Muscle layer of duodenum (tissue), 2 donors: ENCODE measurements at regions not wholly inside any gene's neighbourhood (a gene's known extent, or its start where the extent isn't known, plus 50 kb on each side); places are given as distances from the start of the nearest gene placed in this dataset.
"Not testable (repeated sequence)": the region's sequence is repeated elsewhere in the genome, so short reads cannot be mapped to it uniquely, and the experiment has no call there.

Experiments
- H3K27ac ChIP-seq: one replicate; pipeline ENCODE4 v1.7.0; 2013; ENCODE audit warnings: mild to moderate bottlenecking, low read length
- H3K27me3 ChIP-seq: one replicate; pipeline ENCODE4 v1.7.0; 2013; ENCODE audit warnings: low read depth, mild to moderate bottlenecking, control low read depth, low read length
- H3K36me3 ChIP-seq, 2 donors: one replicate each; pipeline ENCODE4 v1.7.0; 2013; ENCODE audit warnings: low read length in 2 of 2, control low read depth in 1 of 2, mild to moderate bottlenecking in 1 of 2; ENCODE audit not compliant: insufficient read depth in 2 of 2, control insufficient read depth in 1 of 2
- H3K4me1 ChIP-seq, 2 donors: one replicate each; pipeline ENCODE4 v1.7.0; 2013; ENCODE audit warnings: low read length in 2 of 2, mild to moderate bottlenecking in 2 of 2, control low read depth in 1 of 2, moderate library complexity in 1 of 2; ENCODE audit not compliant: insufficient read depth in 2 of 2, control insufficient read depth in 1 of 2
- H3K4me3 ChIP-seq, 2 donors: one replicate each; pipeline ENCODE4 v1.7.0; 2013; ENCODE audit warnings: low read length in 2 of 2, low read depth in 1 of 2, mild to moderate bottlenecking in 1 of 2
- H3K9me3 ChIP-seq, 2 donors: one replicate each; pipeline ENCODE4 v1.7.0; 2013; ENCODE audit warnings: low read length in 2 of 2, control low read depth in 1 of 2, mild to moderate bottlenecking in 1 of 2; ENCODE audit not compliant: control insufficient read depth in 1 of 2
- donor health status: healthy.

- Histone ChIP-seq H3K9me3 (no peaks in the 10 kb centered on the region), H3K36me3 (no peaks in the 10 kb centered on the region), H3K4me3 (no peak overlapping the region), H3K4me1 (no peaks in the 10 kb centered on the region), H3K27ac (no peak overlapping the region), H3K27me3 (no peaks in the 10 kb centered on the region)
Measured at GRCh38 chr5:24215114-24215513, 429.7 kb downstream of the CDH10 start.

- H3K27ac ChIP-seq = no peak overlapping the region
Measured at GRCh38 chr5:24222876-24223275, 421.9 kb downstream of the CDH10 start.

GRCh38 chr5:24225051-24225450 lies 419.7 kb downstream of the CDH10 start:
- no peak overlapping the region for H3K4me3 ChIP-seq
- H3K27me3 ChIP-seq = no peaks in the 10 kb centered on the region
- no peaks in the 10 kb centered on the region for H3K36me3 ChIP-seq
- no peaks in the 10 kb centered on the region for H3K4me1 ChIP-seq
- H3K27ac ChIP-seq = no peak overlapping the region
- H3K9me3 ChIP-seq = no peaks in the 10 kb centered on the region

More at GRCh38 chr5:24222876-24223275, 421.9 kb downstream of the CDH10 start:
- Histone ChIP-seq H3K4me1 (no peaks in the 10 kb centered on the region), H3K4me3 (no peak overlapping the region), H3K9me3 (no peaks in the 10 kb centered on the region), H3K27me3 (no peaks in the 10 kb centered on the region), H3K36me3 (no peaks in the 10 kb centered on the region)

- Histone ChIP-seq H3K9me3 (no peaks in the 10 kb centered on the region), H3K4me1 (no peaks in the 10 kb centered on the region), H3K27me3 (no peaks in the 10 kb centered on the region), H3K36me3 (no peaks in the 10 kb centered on the region), H3K4me3 (no peak overlapping the region), H3K27ac (no peak overlapping the region)
Measured at GRCh38 chr5:24226479-24226878, 418.3 kb downstream of the CDH10 start.

GRCh38 chr5:24227881-24228280 lies 416.9 kb downstream of the CDH10 start:
- H3K4me1 ChIP-seq, H3K27me3 ChIP-seq, H3K36me3 ChIP-seq, H3K9me3 ChIP-seq, H3K4me3 ChIP-seq, H3K27ac ChIP-seq: not testable (repeated sequence)

GRCh38 chr5:24232041-24232440 lies 412.7 kb downstream of the CDH10 start:
- Histone ChIP-seq H3K27me3 (no peaks in the 10 kb centered on the region), H3K9me3 (no peaks in the 10 kb centered on the region), H3K4me1 (no peaks in the 10 kb centered on the region), H3K27ac (no peak overlapping the region), H3K4me3 (no peak overlapping the region), H3K36me3 (no peaks in the 10 kb centered on the region)

- Histone ChIP-seq H3K27ac (no peak overlapping the region), H3K36me3 (no peaks in the 10 kb centered on the region), H3K27me3 (no peaks in the 10 kb centered on the region), H3K4me3 (no peak overlapping the region), H3K4me1 (no peaks in the 10 kb centered on the region), H3K9me3 (no peaks in the 10 kb centered on the region)
Measured at GRCh38 chr5:24232929-24233498, 411.8 kb downstream of the CDH10 start.

GRCh38 chr5:24235946-24236345 lies 408.8 kb downstream of the CDH10 start:
- H3K36me3 ChIP-seq = no peaks in the 10 kb centered on the region
- no peaks in the 10 kb centered on the region for H3K27me3 ChIP-seq
- H3K9me3 ChIP-seq = no peaks in the 10 kb centered on the region
- H3K27ac ChIP-seq = no peak overlapping the region
- no peaks in the 10 kb centered on the region for H3K4me1 ChIP-seq
- H3K4me3 ChIP-seq = no peak overlapping the region

GRCh38 chr5:24245821-24246220 lies 399.0 kb downstream of the CDH10 start:
- Histone ChIP-seq H3K27me3 (no peaks in the 10 kb centered on the region), H3K36me3 (no peaks in the 10 kb centered on the region), H3K4me1 (no peaks in the 10 kb centered on the region), H3K4me3 (no peak overlapping the region), H3K9me3 (no peaks in the 10 kb centered on the region), H3K27ac (no peak overlapping the region)

GRCh38 chr5:24264547-24264946 lies 380.2 kb downstream of the CDH10 start:
- no peak overlapping the region for H3K27ac ChIP-seq

GRCh38 chr5:24265306-24265705 lies 379.5 kb downstream of the CDH10 start:
- Histone ChIP-seq H3K27ac (no peak overlapping the region), H3K4me3 (no peak overlapping the region), H3K4me1 (no peaks in the 10 kb centered on the region), H3K27me3 (no peaks in the 10 kb centered on the region), H3K9me3 (no peaks in the 10 kb centered on the region), H3K36me3 (no peaks in the 10 kb centered on the region)

More at GRCh38 chr5:24264547-24264946, 380.2 kb downstream of the CDH10 start:
- no peaks in the 10 kb centered on the region for H3K4me1 ChIP-seq
- H3K27me3 ChIP-seq = no peaks in the 10 kb centered on the region
- H3K4me3 ChIP-seq = no peak overlapping the region
- no peaks in the 10 kb centered on the region for H3K9me3 ChIP-seq
- no peaks in the 10 kb centered on the region for H3K36me3 ChIP-seq

- Histone ChIP-seq H3K9me3 (no peaks in the 10 kb centered on the region), H3K4me1 (no peaks in the 10 kb centered on the region), H3K27me3 (no peaks in the 10 kb centered on the region), H3K27ac (no peak overlapping the region), H3K4me3 (no peak overlapping the region), H3K36me3 (no peaks in the 10 kb centered on the region)
Measured at GRCh38 chr5:24268482-24269056, 376.2 kb downstream of the CDH10 start.
